ENCODE measurements at regions not wholly inside any gene's neighbourhood (a gene's known extent, or its start where the extent isn't known, plus 50 kb on each side); places are given as distances from the start of the nearest gene placed in this dataset.
"Not testable (repeated sequence)": the region's sequence is repeated elsewhere in the genome, so short reads cannot be mapped to it uniquely, and the experiment has no call there.

DNA sequence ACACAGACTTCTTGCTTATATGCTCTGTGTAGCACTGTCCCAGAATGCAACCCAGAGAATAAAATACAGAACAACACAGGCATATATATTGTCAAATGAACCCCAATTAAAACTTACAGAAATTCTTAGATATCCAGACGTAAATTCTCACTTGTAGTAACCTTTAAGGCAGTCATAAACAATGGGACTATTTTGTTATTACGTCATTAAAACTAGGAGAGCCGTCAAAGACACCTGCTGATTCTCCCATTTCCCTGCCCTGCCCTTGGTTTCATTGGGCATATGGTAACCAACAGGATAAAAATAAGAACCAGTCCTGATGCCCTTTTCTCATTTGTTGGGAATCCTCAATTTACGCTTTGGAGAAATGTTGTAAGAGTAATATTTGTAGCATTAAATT is 871.3 kb upstream of the EYS start:
- no peaks in the 10 kb centered on the region for H3K9me3 ChIP-seq
- H3K36me3 ChIP-seq: no peaks in the 10 kb centered on the region
- no peaks in the 10 kb centered on the region for H3K27me3 ChIP-seq
- no peak for DNase-seq
- no peak overlapping the region for H3K4me3 ChIP-seq

DNA sequence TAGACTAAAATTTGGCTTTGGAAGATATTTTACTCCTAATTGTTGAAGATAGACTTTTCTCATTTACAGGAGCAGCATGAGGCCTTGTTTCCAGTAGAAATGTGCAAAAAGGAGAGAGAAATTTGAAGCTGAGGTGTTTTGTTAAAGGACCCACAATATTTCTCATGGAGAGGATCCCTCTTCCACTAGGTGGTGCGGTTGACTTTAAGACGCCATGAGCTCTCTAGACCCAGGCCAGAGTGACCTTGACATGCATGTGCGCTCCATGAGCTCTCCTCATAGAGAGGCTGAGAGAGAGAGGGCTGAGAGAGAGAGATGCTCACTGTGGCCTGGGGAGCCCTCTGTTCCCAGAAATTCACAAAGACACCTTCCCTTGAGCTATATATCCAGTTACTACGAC is 861.2 kb upstream of the EYS start:
- DNase-seq: no peak
- Histone ChIP-seq H3K27me3 (no peaks in the 10 kb centered on the region), H3K36me3 (no peaks in the 10 kb centered on the region), H3K4me3 (no peak overlapping the region), H3K9me3 (no peaks in the 10 kb centered on the region)

DNA sequence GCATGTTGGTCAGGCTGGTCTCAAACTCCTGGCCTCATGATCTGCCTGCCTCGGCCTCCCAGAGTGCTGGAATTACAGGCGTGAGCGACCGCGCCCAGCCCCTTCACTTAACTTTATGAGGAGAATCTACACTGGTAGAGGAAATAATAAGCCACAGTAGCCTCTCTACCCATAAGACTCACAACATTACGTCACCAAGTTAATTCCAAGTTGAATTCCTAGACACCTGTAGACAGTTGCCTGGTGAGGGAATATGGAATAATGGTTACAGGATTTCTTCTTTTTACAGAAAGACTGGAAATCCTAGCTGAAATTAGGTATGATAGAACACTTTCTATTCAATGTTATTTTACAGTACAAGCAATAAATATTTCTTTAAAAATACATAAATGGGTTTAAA is 854.5 kb upstream of the EYS start:
- Histone ChIP-seq H3K27me3 (no peaks in the 10 kb centered on the region), H3K9me3 (no peaks in the 10 kb centered on the region), H3K4me3 (no peak overlapping the region), H3K36me3 (no peaks in the 10 kb centered on the region)
- DNase-seq: no peak

DNA sequence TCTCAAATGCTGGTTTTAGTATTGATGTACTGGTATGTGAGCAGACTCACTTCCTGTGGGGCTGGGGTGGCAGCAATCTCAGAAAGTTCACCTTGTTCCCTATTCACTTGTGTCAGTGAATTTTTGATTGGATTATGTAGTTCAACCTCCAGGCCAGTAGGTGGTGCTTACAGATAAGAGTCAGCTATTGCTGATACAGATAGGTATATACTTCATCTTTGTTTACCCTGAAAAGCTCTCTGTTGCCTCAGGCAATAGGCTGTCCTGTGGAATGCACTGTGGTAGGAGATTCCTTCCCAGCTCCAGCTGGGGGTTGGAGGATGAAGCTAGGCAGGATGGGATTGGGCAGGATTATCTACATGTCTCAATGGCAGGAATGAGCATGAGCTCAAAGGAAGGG is 851.2 kb upstream of the EYS start:
- no peaks in the 10 kb centered on the region for H3K27me3 ChIP-seq
- no peak for DNase-seq
- H3K9me3 ChIP-seq: no peaks in the 10 kb centered on the region
- no peaks in the 10 kb centered on the region for H3K36me3 ChIP-seq
- no peak overlapping the region for H3K4me3 ChIP-seq

DNA sequence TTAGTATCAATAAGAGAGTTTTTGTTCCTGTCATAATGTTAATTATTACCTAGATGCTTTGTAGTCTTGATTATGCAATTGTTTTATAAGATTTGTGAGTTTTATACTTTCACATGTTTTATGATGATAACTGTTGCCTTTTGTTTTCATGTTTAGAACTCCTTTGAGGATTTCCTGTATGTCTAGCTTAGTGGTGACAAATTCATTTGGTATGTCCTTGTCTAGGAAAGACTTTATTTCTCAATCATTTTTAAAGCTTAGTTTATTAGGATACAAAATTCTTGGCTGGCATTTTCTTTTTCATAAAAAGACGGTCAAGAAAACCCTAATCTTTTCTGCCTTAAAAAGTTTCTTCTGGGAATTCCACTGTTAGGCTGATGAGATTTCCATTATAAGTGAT is 849.9 kb upstream of the EYS start:
- no peak for DNase-seq
- H3K27me3 ChIP-seq: no peaks in the 10 kb centered on the region
- H3K9me3 ChIP-seq: no peaks in the 10 kb centered on the region
- no peaks in the 10 kb centered on the region for H3K36me3 ChIP-seq
- no peak overlapping the region for H3K4me3 ChIP-seq

DNA sequence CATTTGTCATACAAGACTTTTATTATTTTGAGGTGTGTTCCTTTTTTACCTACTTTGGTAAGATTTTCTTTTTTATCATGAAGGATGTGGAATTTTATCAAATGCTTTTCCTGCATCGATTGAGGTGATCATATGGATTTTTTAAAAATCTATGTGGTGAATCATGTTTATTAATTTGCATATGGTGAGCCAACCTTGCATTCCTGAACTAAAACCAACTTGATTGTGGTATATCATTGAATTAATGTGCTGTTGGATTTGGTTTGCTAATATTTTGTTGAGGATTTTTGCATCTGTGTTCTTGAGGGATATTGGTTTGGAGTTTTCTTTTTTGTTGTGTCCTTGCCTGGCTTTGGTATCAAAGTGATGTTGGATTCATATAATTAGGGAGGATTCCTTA is 848.1 kb upstream of the EYS start:
- Histone ChIP-seq H3K36me3 (no peaks in the 10 kb centered on the region), H3K4me3 (no peak overlapping the region), H3K9me3 (no peaks in the 10 kb centered on the region), H3K27me3 (no peaks in the 10 kb centered on the region)
- no peak for DNase-seq

DNA sequence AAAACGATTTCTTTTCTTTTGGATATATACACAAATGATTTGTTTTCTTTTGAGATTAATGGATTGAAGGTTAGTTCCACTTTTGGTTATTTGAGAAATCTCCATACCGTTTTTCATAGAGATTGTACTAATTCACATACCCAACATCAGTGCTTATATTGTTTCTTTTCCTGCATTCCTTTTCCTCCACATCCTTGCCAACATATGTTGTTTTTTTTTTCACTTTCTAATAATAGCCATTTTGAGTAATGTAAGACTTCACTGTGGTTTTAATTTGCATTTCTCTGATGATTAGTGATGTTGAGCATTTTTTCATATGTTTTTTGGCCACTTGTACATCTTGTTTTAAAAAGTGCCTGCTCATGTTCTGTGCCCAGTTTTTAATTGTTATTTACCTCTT is 846.4 kb upstream of the EYS start:
- no peak for DNase-seq
- no peaks in the 10 kb centered on the region for H3K36me3 ChIP-seq
- no peaks in the 10 kb centered on the region for H3K9me3 ChIP-seq
- no peak overlapping the region for H3K4me3 ChIP-seq
- no peaks in the 10 kb centered on the region for H3K27me3 ChIP-seq

DNA sequence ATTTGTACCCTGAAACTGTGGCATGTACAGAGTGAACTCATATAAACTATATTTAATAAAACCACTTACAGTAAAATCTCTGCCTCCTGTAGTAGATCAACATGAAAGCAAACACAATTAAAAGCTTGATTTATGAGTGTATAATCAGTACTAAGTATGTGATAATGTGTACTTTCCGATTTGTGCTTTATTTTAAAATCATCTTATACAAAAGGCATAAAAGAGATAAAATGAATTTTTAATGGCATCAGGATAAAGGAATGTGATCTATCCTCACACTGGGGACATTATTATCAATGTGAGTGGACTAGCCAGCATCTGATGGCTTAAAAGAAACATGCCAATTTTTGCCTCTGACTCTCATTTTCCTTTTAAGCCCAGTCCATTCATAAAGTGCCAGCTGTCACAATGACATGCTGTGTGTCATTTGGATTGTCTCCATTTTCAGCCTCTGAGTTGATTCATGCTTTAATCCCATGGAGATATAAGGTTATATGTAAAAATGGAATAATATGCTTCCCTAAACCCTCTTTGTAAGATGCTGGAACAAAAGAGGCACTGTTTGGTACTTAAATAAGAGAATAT is 831.6 kb upstream of the EYS start:
- no peaks in the 10 kb centered on the region for H3K27me3 ChIP-seq
- H3K9me3 ChIP-seq: no peaks in the 10 kb centered on the region
- no peak overlapping the region for H3K4me3 ChIP-seq
- no peaks in the 10 kb centered on the region for H3K36me3 ChIP-seq
- no peak for DNase-seq

DNA sequence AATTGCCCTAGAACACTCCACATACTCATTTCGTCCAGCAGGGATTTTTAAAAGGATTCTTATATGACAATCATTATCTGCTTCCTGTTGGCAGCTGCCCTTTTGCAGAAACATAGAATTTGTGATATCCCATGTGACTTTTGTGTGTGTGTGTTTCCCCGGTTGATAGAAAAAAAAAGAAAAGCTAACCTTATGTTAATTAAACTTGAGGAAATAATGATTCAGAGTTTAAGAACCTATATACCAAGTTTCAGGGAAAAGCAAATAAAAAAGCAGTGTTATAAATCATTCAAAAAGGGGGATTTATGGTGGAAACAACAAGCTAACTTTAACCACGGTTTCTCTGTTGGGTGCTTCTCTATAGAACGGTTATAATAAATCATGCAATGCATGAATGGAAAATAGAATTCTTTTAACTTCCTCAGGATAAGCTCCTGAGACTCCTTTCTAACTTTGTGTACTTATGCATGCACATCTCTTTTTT is 826.9 kb upstream of the EYS start:
- no peak for DNase-seq
- no peaks in the 10 kb centered on the region for H3K9me3 ChIP-seq

DNA sequence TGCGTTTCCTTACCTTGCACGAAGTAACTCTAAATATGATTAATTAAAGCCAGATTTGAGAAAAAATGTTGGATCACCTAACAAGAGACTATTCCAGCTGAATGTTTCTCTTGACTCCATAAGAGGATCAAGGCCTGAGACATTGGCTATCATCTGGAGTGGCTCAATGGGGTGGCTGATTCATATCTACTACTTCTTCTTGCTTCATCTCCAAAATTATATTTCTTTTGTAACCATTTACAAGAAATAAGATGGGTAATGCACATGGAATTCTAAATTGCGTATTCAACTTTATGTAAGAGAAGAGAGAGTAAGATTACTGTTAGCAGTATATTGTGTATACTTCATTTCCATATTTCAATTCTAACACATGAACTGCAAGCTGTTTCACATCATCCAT is 819.0 kb upstream of the EYS start:
- no peaks in the 10 kb centered on the region for H3K36me3 ChIP-seq
- H3K4me3 ChIP-seq: no peak overlapping the region
- no peaks in the 10 kb centered on the region for H3K9me3 ChIP-seq
- no peak for DNase-seq
- H3K27me3 ChIP-seq: no peaks in the 10 kb centered on the region

More for the DNA sequence above, 826.9 kb upstream of the EYS start:
- Histone ChIP-seq H3K4me3 (no peak overlapping the region), H3K36me3 (no peaks in the 10 kb centered on the region), H3K27me3 (no peaks in the 10 kb centered on the region)

DNA sequence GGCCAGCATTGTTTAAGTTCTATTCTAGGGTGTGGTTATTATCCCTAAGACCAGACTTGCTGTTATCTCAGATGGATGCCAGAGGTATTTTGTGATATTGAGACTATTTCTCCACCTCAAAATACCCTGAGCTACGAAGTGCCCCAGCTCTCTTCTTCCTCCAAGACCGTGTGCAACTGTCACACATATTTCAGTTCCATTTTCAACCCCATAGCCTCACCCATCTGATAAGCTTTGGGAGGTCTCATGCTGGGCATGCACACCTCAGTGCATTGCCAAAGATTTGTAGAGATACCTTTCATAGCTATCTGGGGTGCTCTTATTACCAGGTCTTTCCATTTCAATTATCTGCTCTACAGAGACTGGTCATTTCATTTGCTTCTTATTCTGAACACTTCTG is 815.8 kb upstream of the EYS start:
- Histone ChIP-seq H3K9me3 (no peaks in the 10 kb centered on the region), H3K36me3 (no peaks in the 10 kb centered on the region)
- no peak for DNase-seq

DNA sequence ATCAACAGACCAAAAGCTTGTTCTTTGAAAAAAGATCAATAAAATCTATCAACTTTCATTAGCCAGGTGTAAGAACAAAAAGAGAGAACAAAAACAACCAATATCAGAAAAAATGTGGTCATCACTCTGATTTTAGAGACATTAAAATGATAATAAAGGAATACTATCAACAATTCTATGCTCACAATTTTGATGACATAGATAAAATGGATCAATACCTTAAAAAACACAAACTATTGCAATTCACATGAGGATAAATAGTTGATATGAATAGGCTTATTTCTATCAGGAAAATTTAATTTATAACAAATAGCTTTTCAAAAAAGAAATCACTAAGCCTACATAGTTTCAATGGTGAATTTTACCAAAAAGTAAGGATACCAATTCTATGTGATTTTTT is 809.4 kb upstream of the EYS start:
- Histone ChIP-seq H3K36me3 (no peaks in the 10 kb centered on the region), H3K4me3 (no peak overlapping the region), H3K9me3 (no peaks in the 10 kb centered on the region), H3K27me3 (no peaks in the 10 kb centered on the region)
- DNase-seq: no peak

More for the DNA sequence above, 815.8 kb upstream of the EYS start:
- Histone ChIP-seq H3K27me3 (no peaks in the 10 kb centered on the region), H3K4me3 (no peak overlapping the region)

DNA sequence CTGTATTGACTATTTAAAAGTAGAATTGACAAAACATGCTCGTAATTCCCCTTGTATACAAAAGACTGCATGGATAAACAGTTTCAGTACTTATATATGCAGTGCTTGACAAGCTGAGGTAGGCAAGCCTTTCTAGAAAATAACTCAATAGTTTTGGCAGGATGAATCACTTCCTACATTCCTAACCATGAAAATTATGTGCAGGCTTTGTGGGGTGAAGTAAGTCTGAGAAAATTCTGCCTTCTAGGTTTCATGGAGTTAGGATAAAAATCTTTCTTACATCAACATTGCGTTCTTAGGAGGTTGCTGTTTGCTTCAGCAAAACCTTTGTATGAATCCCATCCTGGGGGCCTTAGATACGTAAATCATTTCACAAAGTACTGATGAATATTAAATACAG is 801.4 kb upstream of the EYS start:
- no peaks in the 10 kb centered on the region for H3K36me3 ChIP-seq

DNA sequence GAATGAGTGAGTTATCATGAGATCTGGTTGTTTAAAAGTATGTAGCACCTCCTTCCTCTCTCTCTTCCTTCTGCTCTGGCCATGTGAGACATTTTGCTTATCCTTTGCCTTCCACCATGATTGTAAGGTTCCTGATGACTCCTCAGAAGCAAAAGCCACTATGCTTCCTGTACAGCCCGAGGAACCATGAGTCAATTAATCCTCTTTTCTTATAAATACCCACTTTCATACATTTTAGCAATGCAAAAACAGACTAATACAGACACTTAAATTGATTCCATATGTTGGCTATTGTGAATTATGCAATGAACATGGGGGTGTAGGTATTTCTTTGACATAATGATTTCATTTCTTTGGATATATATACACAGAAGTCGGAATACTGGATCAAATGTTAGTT is 792.8 kb upstream of the EYS start:
- DNase-seq: no peak
- Histone ChIP-seq H3K27me3 (no peaks in the 10 kb centered on the region), H3K9me3 (no peaks in the 10 kb centered on the region), H3K4me3 (no peak overlapping the region), H3K36me3 (no peaks in the 10 kb centered on the region)

More for the DNA sequence above, 801.4 kb upstream of the EYS start:
- DNase-seq: no peak
- H3K9me3 ChIP-seq: no peaks in the 10 kb centered on the region
- no peak overlapping the region for H3K4me3 ChIP-seq
- no peaks in the 10 kb centered on the region for H3K27me3 ChIP-seq

DNA sequence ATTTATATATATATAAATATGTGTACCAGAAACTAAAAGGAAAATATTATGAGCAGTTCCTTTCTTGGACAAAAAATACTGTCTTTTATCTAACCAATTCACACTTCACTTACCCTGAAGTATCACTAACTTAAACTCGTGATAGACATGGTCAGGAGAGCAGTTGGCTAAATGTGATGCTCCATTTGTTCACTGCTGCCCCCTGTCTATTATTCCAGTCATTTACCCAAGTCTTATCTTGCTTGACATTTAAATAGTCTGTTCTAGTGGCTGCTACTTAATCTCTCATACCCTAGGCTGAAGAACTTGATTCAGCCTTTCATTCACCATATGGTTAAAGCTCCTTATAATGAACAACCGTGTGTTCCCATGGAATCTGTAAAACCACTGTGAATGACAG is 789.6 kb upstream of the EYS start:
- Histone ChIP-seq H3K9me3 (no peaks in the 10 kb centered on the region), H3K4me3 (no peak overlapping the region), H3K36me3 (no peaks in the 10 kb centered on the region), H3K27me3 (no peaks in the 10 kb centered on the region)
- no peak for DNase-seq

DNA sequence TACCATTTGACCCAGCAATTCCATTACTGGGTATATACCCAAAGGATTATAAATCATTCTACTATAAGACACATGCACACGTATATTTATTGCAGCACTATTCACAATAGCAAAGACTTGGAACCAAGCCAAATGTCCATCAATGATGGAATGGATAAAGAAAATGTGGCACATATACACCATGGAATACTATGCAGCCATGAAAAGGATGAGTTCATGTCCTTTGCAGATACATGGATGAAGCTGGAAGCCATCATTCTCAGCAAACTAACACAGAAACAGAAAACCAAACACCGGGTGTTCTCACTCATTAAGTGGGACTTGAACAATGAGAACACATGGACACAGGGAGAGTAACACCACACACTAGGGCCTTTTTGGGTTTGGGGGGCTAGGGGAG is 787.6 kb upstream of the EYS start:
- not testable (repeated sequence) for H3K27me3 ChIP-seq, H3K36me3 ChIP-seq, DNase-seq, H3K4me3 ChIP-seq, H3K9me3 ChIP-seq

DNA sequence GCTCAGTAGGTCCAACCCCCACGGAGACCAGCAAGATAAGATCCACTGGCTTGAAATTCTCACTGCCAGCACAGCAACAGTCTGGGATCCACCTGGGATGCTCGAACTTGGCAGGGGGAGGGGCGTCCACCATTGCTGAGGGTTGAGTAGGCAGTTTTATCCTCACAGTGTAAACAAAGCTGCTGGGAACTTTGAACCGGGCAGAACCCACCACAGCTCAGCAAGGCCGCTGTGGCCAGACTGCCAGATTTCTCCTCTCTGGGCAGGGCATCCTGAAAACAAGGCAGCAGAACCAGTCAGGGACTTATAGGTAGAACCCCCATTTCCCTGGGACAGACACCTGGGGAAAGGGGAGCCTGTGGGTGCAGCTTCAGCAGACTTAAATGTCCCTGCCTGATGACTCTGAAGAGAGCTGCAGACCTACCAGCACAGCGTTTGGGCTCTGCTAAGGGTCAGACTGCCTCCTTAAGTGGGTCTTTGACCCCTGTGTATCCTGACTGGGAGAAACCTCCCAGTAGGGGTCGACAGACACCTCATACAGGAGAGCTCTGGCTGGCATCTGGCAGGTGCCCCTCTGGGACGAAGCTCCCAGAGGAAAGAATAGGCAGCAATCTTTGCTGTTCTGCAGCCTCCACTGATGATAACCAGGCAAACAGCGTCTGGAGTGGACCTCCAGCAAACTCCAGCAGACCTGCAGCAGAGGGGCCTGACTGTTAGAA is 782.4 kb upstream of the EYS start:
- Histone ChIP-seq H3K27me3 (no peaks in the 10 kb centered on the region), H3K9me3 (no peaks in the 10 kb centered on the region), H3K4me3 (no peak overlapping the region), H3K36me3 (no peaks in the 10 kb centered on the region)
- no peak for DNase-seq

DNA sequence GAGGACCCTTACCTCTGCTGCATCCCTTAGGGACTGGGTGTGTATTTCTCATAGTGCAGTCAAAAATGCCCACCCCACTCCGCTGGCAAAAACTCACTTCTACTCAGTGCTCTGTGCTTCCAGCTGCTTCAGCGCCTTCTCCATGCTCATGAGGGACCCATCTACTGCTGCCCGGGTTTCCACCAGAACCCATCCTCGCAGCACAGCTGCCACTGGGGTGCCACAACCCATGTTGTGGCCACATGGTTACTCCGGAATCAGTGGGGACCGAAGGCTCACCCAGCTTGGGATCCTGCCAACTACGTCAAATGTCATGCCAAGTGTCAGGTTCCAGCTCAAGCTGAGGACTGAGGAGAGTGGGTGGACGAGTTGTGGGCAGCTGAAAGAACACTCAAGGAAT is 774.2 kb upstream of the EYS start:
- DNase-seq: no peak
- H3K27me3 ChIP-seq: no peaks in the 10 kb centered on the region
- H3K36me3 ChIP-seq: no peaks in the 10 kb centered on the region
- H3K4me3 ChIP-seq: no peak overlapping the region
- no peaks in the 10 kb centered on the region for H3K9me3 ChIP-seq

All from MG63 (cell line).